Esophagus squamous epithelium (tissue), 5 donors: ENCODE measurements at regions not wholly inside any gene's neighbourhood (a gene's known extent, or its start where the extent isn't known, plus 50 kb on each side); places are given as distances from the start of the nearest gene placed in this dataset.

Experiments
- DNase-seq: peaks from one replicate; lab custom pipeline; 2025; lab: John Stamatoyannopoulos, UW
- H3K27ac ChIP-seq, 4 donors: fragments of 200-600 bp; sonication (generic); one replicate each; pipeline ENCODE4 v1.5.1; 2016 to 2019; ENCODE audit warnings: mild to moderate bottlenecking in 1 of 4
- H3K27me3 ChIP-seq, 4 donors: fragments of 200-600 bp; sonication (generic); 1 replicate in 3 of 4; 2 replicates in 1 of 4; pipeline versions ENCODE4 v1.5.1 to v1.6.0; 2017 to 2021; ENCODE audit warnings: antibody characterized with exemption in 1 of 4
- H3K36me3 ChIP-seq, 3 donors: fragments of 200-600 bp; sonication (generic); one replicate each; pipeline ENCODE4 v1.5.1; 2016 to 2019
- H3K4me1 ChIP-seq, 3 donors: fragments of 200-600 bp; sonication (generic); one replicate each; pipeline ENCODE4 v1.5.1; 2017 to 2019
- H3K4me3 ChIP-seq, 4 donors: fragments of 200-600 bp; sonication (generic); 1 replicate in 3 of 4; 2 replicates in 1 of 4; pipeline ENCODE4 v1.5.1; 2016 to 2019; ENCODE audit warnings: mild to moderate bottlenecking in 2 of 4, moderate library complexity in 1 of 4
- H3K9me3 ChIP-seq, 3 donors: fragments of 200-600 bp; sonication (generic); one replicate each; pipeline ENCODE4 v1.5.1; 2016 to 2019
- POLR2A ChIP-seq, 4 donors: fragments of 450-650 bp; IDR thresholded peaks; one replicate each; pipeline ENCODE4 v1.6.1; 2017; ENCODE audit warnings: antibody characterized with exemption in 4 of 4, mild to moderate bottlenecking in 4 of 4, moderate library complexity in 3 of 4
- WGBS, 2 donors: methylation state at CpG; one replicate each; pipeline ENCODE4 v1.1.5; 2018; 5-methylcytosine and 5-hydroxymethylcytosine counted together
- intact Hi-C: fragments of 100-400 bp; cut with DNase I; formaldehyde crosslinking; loops from one replicate; pipeline ENCODE4 v1.15.0; 2022
- TF ChIP-seq, protein P1 (sequence below), 6 experiments: fragments of 450-650 bp in 4 of 6; fragments of 200-600 bp in 2 of 6; sonication (generic) in 2 of 6; IDR thresholded peaks; one replicate each; pipeline ENCODE4 v1.5.1; 2016 to 2019; ENCODE audit warnings: antibody characterized with exemption in 6 of 6, mild to moderate bottlenecking in 4 of 6, moderate library complexity in 4 of 6
- donor health status: DM: yes; HTN: yes; CAD: no.

DNA sequence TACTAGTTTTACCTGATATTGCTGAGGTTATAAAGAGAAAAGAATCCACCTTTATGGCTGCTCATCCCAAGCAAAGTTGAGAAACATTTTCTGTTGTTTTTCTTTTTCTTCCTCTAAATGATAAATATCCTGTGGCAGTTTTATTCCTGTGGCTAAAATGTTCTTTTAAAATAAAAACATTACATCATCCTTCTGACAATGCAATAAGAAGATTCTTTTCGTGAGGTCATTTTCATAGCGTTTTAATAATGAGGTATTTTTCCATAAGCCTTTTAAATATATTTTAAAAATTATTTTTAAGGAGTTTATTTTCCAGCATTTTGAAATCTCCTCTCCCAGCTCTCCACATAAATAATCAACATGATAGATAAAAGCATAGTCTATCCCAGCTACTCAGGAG is 52.8 kb upstream of the EPB41L3 start:
- Histone ChIP-seq H3K27ac (no peak overlapping the region), H3K9me3 (no peaks in the 10 kb centered on the region), H3K36me3 (no peaks in the 10 kb centered on the region), H3K4me1 (no peaks in the 10 kb centered on the region), H3K4me3 (no peak overlapping the region), H3K27me3 (no peaks in the 10 kb centered on the region)
- intact Hi-C loops, result no loop called here
- DNase-seq, result no peak
- TF ChIP-seq, protein P1, sequence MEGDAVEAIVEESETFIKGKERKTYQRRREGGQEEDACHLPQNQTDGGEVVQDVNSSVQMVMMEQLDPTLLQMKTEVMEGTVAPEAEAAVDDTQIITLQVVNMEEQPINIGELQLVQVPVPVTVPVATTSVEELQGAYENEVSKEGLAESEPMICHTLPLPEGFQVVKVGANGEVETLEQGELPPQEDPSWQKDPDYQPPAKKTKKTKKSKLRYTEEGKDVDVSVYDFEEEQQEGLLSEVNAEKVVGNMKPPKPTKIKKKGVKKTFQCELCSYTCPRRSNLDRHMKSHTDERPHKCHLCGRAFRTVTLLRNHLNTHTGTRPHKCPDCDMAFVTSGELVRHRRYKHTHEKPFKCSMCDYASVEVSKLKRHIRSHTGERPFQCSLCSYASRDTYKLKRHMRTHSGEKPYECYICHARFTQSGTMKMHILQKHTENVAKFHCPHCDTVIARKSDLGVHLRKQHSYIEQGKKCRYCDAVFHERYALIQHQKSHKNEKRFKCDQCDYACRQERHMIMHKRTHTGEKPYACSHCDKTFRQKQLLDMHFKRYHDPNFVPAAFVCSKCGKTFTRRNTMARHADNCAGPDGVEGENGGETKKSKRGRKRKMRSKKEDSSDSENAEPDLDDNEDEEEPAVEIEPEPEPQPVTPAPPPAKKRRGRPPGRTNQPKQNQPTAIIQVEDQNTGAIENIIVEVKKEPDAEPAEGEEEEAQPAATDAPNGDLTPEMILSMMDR (IDR thresholded peaks at IDR 0.05), result no peak
- no peak for TF ChIP-seq POLR2A (IDR thresholded peaks at IDR 0.05)
- WGBS, 2 donors, result 59 to 80% methylated on average over 2 of the region's 2 CpGs
